Hepatocyte (in vitro differentiated cells): ENCODE measurements at regions not wholly inside any gene's neighbourhood (a gene's known extent, or its start where the extent isn't known, plus 50 kb on each side); places are given as distances from the start of the nearest gene placed in this dataset.

Experiments
- DNase-seq: peaks from one replicate; pipeline ENCODE4 v3.0.0-alpha.2; 2016; ENCODE audit warnings: low spot score
- H2AFZ ChIP-seq: fragments of 200-600 bp; sonication (generic); 2 replicates; pipeline ENCODE4 v1.6.0; 2016; ENCODE audit warnings: antibody characterized with exemption, mild to moderate bottlenecking
- H3K27ac ChIP-seq: fragments of 200-600 bp; sonication (generic); 2 replicates; pipeline ENCODE4 v1.5.1; 2016; ENCODE audit warnings: mild to moderate bottlenecking
- H3K27me3 ChIP-seq: fragments of 200-600 bp; sonication (generic); 2 replicates; pipeline ENCODE4 v1.6.1; 2016
- H3K36me3 ChIP-seq: fragments of 200-600 bp; sonication (generic); replicated peaks from 2 replicates; pipeline ENCODE4 v1.5.1; 2016; ENCODE audit warnings: low read depth; ENCODE audit not compliant: insufficient read depth
- H3K4me1 ChIP-seq: fragments of 200-600 bp; sonication (generic); 2 replicates; pipeline ENCODE4 v1.5.1; 2016; ENCODE audit warnings: mild to moderate bottlenecking, moderate library complexity; ENCODE audit not compliant: insufficient read depth
- H3K4me2 ChIP-seq: fragments of 200-600 bp; sonication (generic); 2 replicates; pipeline ENCODE4 v1.6.0; 2016
- H3K4me3 ChIP-seq: fragments of 200-600 bp; sonication (generic); 2 replicates; pipeline ENCODE4 v1.5.1; 2016; ENCODE audit warnings: mild to moderate bottlenecking
- H3K79me2 ChIP-seq: fragments of 200-600 bp; sonication (generic); 2 replicates; pipeline ENCODE4 v1.6.0; 2017; ENCODE audit warnings: mild to moderate bottlenecking
- H3K9me2 ChIP-seq: fragments of 200-600 bp; sonication (generic); replicated peaks from 2 replicates; pipeline ENCODE4 v1.6.0; 2017; ENCODE audit warnings: mild to moderate bottlenecking; ENCODE audit not compliant: insufficient read depth
- H3K9me3 ChIP-seq: fragments of 200-600 bp; sonication (generic); 2 replicates; pipeline ENCODE4 v1.5.1; 2016; ENCODE audit warnings: low read depth, mild to moderate bottlenecking
- H4K20me1 ChIP-seq: fragments of 200-600 bp; sonication (generic); 2 replicates; pipeline ENCODE4 v1.6.0; 2016; ENCODE audit warnings: mild to moderate bottlenecking; ENCODE audit not compliant: insufficient read depth, poor library complexity, severe bottlenecking
- CTCF ChIP-seq: fragments of 200-600 bp; sonication (generic); IDR thresholded peaks from 2 replicates; pipeline ENCODE4 v1.5.1; 2016; ENCODE audit warnings: antibody characterized with exemption, mild to moderate bottlenecking; ENCODE audit not compliant: poor library complexity
- EZH2 ChIP-seq: fragments of 200-600 bp; sonication (generic); IDR thresholded peaks from 2 replicates; pipeline ENCODE4 v1.6.1; 2016; ENCODE audit warnings: antibody characterized with exemption, mild to moderate bottlenecking, borderline replicate concordance
- EZH2phosphoT487 ChIP-seq: fragments of 200-600 bp; sonication (generic); IDR thresholded peaks from one replicate; pipeline ENCODE4 v1.6.1; 2018; ENCODE audit warnings: antibody characterized with exemption, mild to moderate bottlenecking, low read depth, moderate library complexity; ENCODE audit not compliant: unreplicated experiment, severe bottlenecking
- WGBS: methylation state at CpG from one replicate; pipeline ENCODE4 v1.1.6; 2016; ENCODE audit warnings: low lambda C conversion rate; ENCODE audit errors: missing lambda C conversion rate; 5-methylcytosine and 5-hydroxymethylcytosine counted together

DNA sequence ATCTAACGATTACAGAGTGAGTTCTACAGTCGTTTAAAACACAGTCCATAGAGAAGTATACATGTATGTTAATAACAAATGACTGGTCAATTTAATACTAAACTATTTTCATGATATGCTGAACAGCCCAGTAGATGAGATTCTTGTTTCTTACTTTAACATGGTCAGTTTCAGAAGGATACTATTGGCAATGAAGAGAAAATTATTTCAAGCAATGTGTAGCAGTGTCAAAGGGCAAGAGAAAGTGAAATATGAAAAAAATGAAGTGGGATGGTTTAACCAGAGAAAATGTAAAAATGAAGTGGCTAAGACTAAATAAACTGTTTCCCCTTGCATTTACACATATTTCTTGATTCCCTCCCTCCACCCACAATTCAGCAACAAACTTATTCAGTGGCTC is 192.1 kb upstream of the TTC14 start:
- no peak for DNase-seq
- no peaks in the 10 kb centered on the region for H3K27me3 ChIP-seq
- no peak overlapping the region for H3K4me3 ChIP-seq
- WGBS = 70% methylated on average over 2 of the region's 2 CpGs
- no peak overlapping the region for H2AFZ ChIP-seq
- H3K79me2 ChIP-seq = no peaks in the 10 kb centered on the region
- H3K9me3 ChIP-seq = no peaks in the 10 kb centered on the region
- TF ChIP-seq EZH2phosphoT487 = no peak
- no peak for TF ChIP-seq CTCF
- no peak for TF ChIP-seq EZH2
- H3K4me1 ChIP-seq = no peaks in the 10 kb centered on the region
- no peaks in the 10 kb centered on the region for H3K36me3 ChIP-seq
- no peak overlapping the region for H3K4me2 ChIP-seq
- no peak overlapping the region for H3K27ac ChIP-seq
- H3K9me2 ChIP-seq = no peaks in the 10 kb centered on the region
- H4K20me1 ChIP-seq = no peaks in the 10 kb centered on the region

- Histone ChIP-seq H3K9me2 (no peaks in the 10 kb centered on the region), H2AFZ (no peak overlapping the region), H3K4me2 (no peak overlapping the region), H3K4me1 (no peaks in the 10 kb centered on the region), H3K79me2 (no peaks in the 10 kb centered on the region), H3K36me3 (no peaks in the 10 kb centered on the region), H3K4me3 (no peak overlapping the region), H3K27ac (no peak overlapping the region), H3K9me3 (no peaks in the 10 kb centered on the region), H4K20me1 (no peaks in the 10 kb centered on the region), H3K27me3 (no peaks in the 10 kb centered on the region)
- TF ChIP-seq EZH2phosphoT487 (no peak), EZH2 (no peak), CTCF (no peak)
- no peak for DNase-seq
Observed at GRCh38 chr3:180414157-180414556, 187.8 kb upstream of the TTC14 start.

DNA sequence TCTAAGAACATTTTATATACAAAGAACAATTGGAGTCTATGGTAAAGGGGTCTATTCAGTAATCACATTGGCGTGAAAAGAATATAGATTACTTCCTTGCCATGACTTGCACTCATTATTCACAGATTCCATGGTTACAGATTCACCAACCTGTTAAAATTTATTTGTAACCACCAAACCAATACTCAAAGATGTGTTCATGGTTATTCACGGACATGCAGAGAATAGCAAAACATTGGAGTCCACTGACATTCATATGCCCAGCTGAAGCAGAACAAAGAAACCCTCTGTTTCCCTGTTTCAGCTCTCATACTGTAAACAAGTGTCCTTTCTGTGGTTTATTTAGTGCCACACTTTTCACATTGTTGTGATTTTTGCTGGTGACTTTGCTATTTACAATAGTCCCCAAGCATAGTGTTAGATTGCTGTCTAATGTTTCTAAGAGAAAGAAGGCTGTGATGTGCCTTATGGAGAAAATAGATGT is 185.8 kb upstream of the TTC14 start:
- H3K27ac ChIP-seq = no peak overlapping the region
- no peaks in the 10 kb centered on the region for H3K9me3 ChIP-seq
- H3K36me3 ChIP-seq = no peaks in the 10 kb centered on the region
- H3K79me2 ChIP-seq = no peaks in the 10 kb centered on the region
- H4K20me1 ChIP-seq = no peaks in the 10 kb centered on the region
- H3K4me3 ChIP-seq = no peak overlapping the region
- no peak overlapping the region for H3K4me2 ChIP-seq
- H3K4me1 ChIP-seq = no peaks in the 10 kb centered on the region
- no peak for DNase-seq
- TF ChIP-seq CTCF (no peak), EZH2 (no peak), EZH2phosphoT487 (no peak)
- no peaks in the 10 kb centered on the region for H3K27me3 ChIP-seq
- 83% methylated on average over 2 of the region's 2 CpGs for WGBS
- no peak overlapping the region for H2AFZ ChIP-seq
- H3K9me2 ChIP-seq = no peaks in the 10 kb centered on the region

DNA sequence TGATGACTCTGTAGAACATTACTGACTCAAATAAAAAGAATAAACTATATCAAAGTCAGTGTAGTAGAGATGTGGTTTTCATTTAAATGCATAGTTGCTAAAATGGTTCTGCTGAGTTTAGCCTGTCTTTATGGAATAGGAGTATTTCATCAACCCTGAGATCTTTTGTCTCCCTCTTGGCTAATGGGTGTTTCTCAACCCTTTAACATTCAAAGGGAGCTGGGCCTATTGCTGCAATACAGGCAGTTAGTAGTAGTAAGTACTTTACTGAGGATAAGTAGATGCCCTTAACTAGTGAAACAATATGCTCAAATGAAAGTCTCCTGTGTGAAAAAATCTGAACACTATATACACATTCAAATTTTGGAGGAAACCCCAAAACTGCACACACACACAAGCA is 184.7 kb upstream of the TTC14 start:
- H4K20me1 ChIP-seq = no peaks in the 10 kb centered on the region
- no peak for TF ChIP-seq EZH2
- TF ChIP-seq EZH2phosphoT487 = no peak
- TF ChIP-seq CTCF = no peak
- no peak overlapping the region for H2AFZ ChIP-seq
- H3K9me2 ChIP-seq = no peaks in the 10 kb centered on the region
- H3K4me3 ChIP-seq = no peak overlapping the region
- DNase-seq = no peak
- H3K4me2 ChIP-seq = no peak overlapping the region
- H3K79me2 ChIP-seq = no peaks in the 10 kb centered on the region
- H3K27me3 ChIP-seq = no peaks in the 10 kb centered on the region
- H3K36me3 ChIP-seq = no peaks in the 10 kb centered on the region
- H3K9me3 ChIP-seq = no peaks in the 10 kb centered on the region
- no peak overlapping the region for H3K27ac ChIP-seq
- H3K4me1 ChIP-seq = no peaks in the 10 kb centered on the region
